ENCODE measurements at regions not wholly inside any gene's neighbourhood (a gene's known extent, or its start where the extent isn't known, plus 50 kb on each side); places are given as distances from the start of the nearest gene placed in this dataset.

DNA sequence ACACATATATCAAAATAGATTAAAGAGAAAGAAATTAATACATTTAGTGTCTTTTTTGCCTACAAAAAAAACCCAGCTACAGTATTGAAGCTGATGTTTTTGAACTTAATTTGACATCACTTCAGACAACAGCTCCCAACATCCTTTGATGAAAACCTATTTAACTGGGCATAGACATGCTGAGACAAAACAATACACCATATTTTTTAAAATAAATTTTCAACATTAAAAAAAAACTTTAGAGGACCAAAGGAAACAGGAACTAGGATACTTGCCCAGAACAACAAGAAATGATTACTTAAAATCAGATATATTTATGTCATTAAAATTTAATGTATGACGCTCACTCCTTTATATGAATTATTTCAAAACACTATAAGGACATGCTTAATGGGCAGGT, 178.1 kb downstream of the MREG start:
- H3K36me3 ChIP-seq (ENCODE audit: control insufficient read depth, insufficient read depth, low read length) = no peaks in the 10 kb centered on the region
- no peaks in the 10 kb centered on the region for H3K27me3 ChIP-seq (ENCODE audit: control insufficient read depth, insufficient read depth, low read length)
- H3K4me3 ChIP-seq (ENCODE audit: low read depth, low read length) = no peak overlapping the region
- TF ChIP-seq, protein P1, sequence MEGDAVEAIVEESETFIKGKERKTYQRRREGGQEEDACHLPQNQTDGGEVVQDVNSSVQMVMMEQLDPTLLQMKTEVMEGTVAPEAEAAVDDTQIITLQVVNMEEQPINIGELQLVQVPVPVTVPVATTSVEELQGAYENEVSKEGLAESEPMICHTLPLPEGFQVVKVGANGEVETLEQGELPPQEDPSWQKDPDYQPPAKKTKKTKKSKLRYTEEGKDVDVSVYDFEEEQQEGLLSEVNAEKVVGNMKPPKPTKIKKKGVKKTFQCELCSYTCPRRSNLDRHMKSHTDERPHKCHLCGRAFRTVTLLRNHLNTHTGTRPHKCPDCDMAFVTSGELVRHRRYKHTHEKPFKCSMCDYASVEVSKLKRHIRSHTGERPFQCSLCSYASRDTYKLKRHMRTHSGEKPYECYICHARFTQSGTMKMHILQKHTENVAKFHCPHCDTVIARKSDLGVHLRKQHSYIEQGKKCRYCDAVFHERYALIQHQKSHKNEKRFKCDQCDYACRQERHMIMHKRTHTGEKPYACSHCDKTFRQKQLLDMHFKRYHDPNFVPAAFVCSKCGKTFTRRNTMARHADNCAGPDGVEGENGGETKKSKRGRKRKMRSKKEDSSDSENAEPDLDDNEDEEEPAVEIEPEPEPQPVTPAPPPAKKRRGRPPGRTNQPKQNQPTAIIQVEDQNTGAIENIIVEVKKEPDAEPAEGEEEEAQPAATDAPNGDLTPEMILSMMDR (IDR thresholded peaks at IDR 0.05; ENCODE audit: insufficient read depth, low read depth, low read length) = no peak
- CTCF ChIA-PET = no interaction called here
- DNase-seq (ENCODE audit: low read depth) = no peak
- POLR2A ChIA-PET = no interaction called here

DNA sequence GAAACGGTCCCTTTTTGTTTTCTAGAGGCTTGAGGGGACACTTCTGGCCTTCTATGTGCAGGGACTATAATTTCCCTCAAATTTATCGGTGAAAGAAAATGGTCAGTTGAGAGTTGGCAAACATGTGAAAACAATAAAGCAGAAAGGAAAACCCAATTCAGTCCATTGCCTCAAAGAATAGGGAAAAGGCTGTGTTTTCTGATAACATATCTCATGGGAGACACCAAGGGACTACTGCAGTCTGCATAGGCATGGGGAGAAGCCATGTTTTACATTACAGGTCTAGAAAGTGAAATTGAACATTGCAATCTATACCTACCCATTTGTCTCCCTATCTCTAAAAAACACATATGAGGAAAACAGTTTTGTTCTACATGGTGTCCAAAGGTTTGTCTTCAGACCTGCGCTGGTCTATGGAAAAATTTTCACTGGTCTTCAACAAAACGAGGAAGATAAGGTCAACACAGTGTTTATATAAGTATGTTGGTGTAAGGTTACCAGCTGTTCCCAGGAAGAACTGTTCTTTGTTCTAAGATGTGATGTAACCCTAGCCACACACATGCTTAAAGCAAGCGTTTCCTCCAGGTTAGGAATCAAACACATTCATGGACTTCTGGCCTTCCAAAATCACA, 179.7 kb downstream of the MREG start:
- H3K36me3 ChIP-seq (ENCODE audit: control insufficient read depth, insufficient read depth, low read length) = no peaks in the 10 kb centered on the region
- H3K27me3 ChIP-seq (ENCODE audit: control insufficient read depth, insufficient read depth, low read length) = no peaks in the 10 kb centered on the region
- TF ChIP-seq, protein P1 (IDR thresholded peaks at IDR 0.05; ENCODE audit: insufficient read depth, low read depth, low read length) = no peak
- ChIA-PET CTCF (interaction anchor here (0.9 to 1.0 kb wide), 2 partner anchors 12 to 44 kb away, joined by 3 read pairs; no protein-coding TSS in a partner anchor), POLR2A (no interaction called here)
- H3K4me3 ChIP-seq (ENCODE audit: low read depth, low read length) = no peak overlapping the region
- no peak for DNase-seq (ENCODE audit: low read depth)

DNA sequence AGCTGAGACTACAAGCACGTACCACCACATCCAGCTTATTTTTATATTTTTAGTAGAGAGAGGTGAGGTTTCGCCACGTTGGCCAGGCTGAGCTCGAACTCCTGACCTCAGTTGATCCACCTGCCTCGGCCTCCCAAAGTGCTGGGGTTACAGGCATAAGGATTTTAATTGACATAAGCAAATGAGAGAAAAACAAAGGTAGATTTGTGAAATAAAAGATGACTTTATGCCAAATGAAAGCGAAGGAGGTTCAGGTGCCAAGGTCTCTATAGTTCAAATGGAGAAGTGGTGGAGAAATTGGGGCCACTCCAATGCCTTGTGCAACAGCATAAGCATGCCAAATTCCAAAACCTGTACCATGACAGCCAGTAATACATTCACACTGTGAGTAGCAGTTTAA, 180.6 kb downstream of the MREG start:
- H3K36me3 ChIP-seq (ENCODE audit: control insufficient read depth, insufficient read depth, low read length) = no peaks in the 10 kb centered on the region
- no peaks in the 10 kb centered on the region for H3K27me3 ChIP-seq (ENCODE audit: control insufficient read depth, insufficient read depth, low read length)
- POLR2A ChIA-PET = no interaction called here
- CTCF ChIA-PET = interaction anchor here (0.9 kb wide), 1 partner anchor 13 kb away, joined by 3 read pairs; no protein-coding TSS in a partner anchor
- no peak overlapping the region for H3K4me3 ChIP-seq (ENCODE audit: low read depth, low read length)
- TF ChIP-seq, protein P1 (IDR thresholded peaks at IDR 0.05; ENCODE audit: insufficient read depth, low read depth, low read length) = no peak
- no peak for DNase-seq (ENCODE audit: low read depth)

DNA sequence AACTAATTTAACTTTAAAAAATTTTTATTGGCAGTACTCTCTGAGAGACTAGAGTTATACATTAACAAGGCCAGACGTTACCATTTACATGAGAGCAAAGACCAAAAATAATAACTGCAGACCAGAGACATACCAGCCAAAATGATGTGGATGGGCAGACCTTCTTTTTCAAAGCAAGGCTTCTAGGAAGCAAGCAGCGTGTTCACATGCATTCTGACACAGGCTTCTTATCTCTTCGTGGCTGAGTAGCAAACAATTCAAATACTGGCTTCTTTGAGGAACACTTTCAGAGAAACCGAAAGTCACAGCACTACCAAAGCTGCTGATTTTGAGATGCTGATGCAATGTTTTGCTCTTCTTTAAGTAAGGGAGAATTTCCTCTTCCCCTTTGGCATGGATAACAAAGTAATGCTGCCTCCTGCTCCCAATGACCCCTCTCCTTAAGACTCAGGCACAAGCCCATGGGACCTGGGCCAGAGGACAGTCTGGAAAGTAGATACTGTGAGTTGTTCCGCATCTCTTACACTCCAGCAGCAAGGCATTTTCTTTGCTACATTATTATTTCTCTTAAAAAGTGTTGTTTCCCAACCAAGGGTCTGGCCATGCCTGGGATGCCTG, 181.9 kb downstream of the MREG start:
- ChIA-PET CTCF (interaction anchor here (0.6 to 1.4 kb wide), 2 partner anchors 14 to 30 kb away, joined by 4 read pairs; no protein-coding TSS in a partner anchor), POLR2A (no interaction called here)
- Histone ChIP-seq H3K27me3 (ENCODE audit: control insufficient read depth, insufficient read depth, low read length) (no peaks in the 10 kb centered on the region), H3K36me3 (ENCODE audit: control insufficient read depth, insufficient read depth, low read length) (no peaks in the 10 kb centered on the region), H3K4me3 (ENCODE audit: low read depth, low read length) (no peak overlapping the region)
- no peak for DNase-seq (ENCODE audit: low read depth)
- TF ChIP-seq, protein P1 (IDR thresholded peaks at IDR 0.05; ENCODE audit: insufficient read depth, low read depth, low read length) = no peak

DNA sequence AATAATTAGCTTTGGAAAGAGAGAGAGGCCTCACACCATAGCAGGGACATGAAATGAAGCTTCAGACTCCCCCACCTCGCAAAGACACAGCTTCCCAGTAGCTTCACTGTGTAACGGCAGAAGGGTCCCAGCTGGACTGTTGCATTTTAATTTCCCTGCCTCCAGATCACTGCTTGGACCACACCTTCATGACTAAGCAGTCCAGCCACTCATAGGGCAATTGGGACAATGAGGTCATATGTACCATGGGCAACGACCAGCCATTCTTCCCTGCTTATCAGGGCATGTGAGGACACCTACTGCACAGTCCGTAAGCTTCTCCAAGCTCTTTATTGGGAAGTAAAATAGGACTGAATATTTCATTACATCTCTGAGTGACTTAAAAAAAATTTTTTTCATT, 183.0 kb downstream of the MREG start:
- ChIA-PET CTCF (interaction anchor here (0.9 to 1.5 kb wide), 4 partner anchors 10 to 436 kb away, joined by 3 to 4 read pairs (median 4); no protein-coding TSS in a partner anchor), POLR2A (interaction anchor here (0.6 kb wide), 1 partner anchor 18 kb away, joined by 4 read pairs; no protein-coding TSS in a partner anchor)
- no peaks in the 10 kb centered on the region for H3K36me3 ChIP-seq (ENCODE audit: control insufficient read depth, insufficient read depth, low read length)
- TF ChIP-seq, protein P1 (IDR thresholded peaks at IDR 0.05; ENCODE audit: insufficient read depth, low read depth, low read length) = no peak
- H3K4me3 ChIP-seq (ENCODE audit: low read depth, low read length) = no peak overlapping the region
- no peak for DNase-seq (ENCODE audit: low read depth)
- H3K27me3 ChIP-seq (ENCODE audit: control insufficient read depth, insufficient read depth, low read length) = no peaks in the 10 kb centered on the region

All from BJ (cell line).